T-helper 9 cell (primary cell): ENCODE measurements at regions not wholly inside any gene's neighbourhood (a gene's known extent, or its start where the extent isn't known, plus 50 kb on each side); places are given as distances from the start of the nearest gene placed in this dataset.
"Not testable (repeated sequence)": the region's sequence is repeated elsewhere in the genome, so short reads cannot be mapped to it uniquely, and the experiment has no call there.

Source experiments
- DNase-seq: peaks from one replicate; pipeline ENCODE4 v3.0.0-alpha.2; 2020

GRCh38 chr12:127823801-127824200 is 443.2 kb upstream of the TMEM132C start:
- DNase-seq, result no peak

DNA sequence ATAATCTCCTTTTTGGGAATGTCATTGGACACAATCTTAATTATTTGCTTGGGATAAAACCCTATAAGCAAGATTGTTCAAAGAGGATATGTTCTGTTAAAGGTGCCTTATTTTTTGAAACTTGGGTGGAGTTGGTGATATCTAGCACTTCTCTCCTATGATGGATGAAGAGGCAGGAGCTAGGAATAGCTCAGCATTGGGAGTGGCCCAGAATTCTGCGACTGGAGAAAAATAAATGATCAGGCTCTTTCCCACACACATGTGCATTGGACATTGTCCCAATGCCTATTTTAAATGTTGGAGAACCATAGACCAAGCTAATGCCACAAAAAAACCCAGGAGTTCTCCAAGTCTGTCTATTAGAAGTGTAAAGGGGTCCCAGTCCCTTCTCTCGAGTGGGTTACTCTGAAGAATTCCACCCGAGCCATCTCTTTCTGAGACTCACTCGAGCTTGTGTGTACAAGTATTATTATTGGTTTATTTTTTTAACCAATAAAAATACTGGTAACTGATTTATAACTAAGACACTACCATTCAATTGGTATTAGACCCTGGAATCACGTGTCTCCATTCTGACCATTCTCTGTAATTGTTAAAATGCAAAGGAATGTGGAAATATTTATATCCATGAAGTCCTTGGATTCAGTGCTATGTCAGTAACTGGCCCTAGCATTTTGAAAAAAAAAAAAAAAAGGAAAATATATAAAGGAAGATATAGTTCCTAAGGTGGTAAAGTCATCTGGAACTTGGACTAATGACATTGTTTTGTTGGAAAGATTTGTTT is 437.5 kb upstream of the TMEM132C start:
- no peak for DNase-seq

DNA sequence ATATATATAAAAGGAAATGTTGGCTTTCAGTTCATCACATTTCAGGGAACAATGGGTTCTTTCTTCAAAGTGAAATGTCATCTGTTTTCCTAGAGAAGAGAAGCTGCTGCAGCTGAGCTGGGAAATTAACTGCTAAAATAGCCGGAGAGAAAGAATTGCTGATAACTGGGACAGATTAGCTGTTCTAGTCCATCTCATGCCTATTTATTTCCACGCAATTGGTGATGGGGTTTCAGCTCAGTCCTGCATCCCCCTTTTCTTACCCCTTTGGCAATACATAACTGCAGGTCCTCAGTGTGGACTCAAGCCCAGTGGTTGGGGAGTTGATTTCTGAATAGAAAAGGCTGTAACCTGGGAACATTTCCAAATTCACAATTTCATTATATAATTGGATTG is 436.9 kb upstream of the TMEM132C start:
- DNase-seq, result no peak

DNA sequence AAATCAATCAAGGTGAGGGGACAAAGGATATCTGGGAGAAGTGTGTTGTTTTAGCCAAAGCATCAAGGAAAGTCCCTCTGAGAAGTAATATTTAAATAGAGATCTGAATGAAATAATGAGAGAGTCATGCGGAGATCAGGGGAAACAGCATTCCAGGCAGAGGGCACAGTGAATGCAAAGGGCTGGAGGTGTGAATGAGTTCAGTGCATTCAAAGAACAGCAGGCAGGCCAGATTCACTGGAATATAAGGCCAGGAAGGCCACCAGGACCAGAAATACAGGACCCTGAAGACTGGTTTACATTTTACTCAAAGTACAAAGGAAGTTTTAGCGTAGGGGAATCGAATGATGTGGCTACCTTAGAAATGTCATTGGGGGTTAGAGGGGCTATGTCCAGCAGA is 436.2 kb upstream of the TMEM132C start:
- no peak for DNase-seq

GRCh38 chr12:127832172-127832571 is 434.8 kb upstream of the TMEM132C start:
- no peak for DNase-seq

DNA sequence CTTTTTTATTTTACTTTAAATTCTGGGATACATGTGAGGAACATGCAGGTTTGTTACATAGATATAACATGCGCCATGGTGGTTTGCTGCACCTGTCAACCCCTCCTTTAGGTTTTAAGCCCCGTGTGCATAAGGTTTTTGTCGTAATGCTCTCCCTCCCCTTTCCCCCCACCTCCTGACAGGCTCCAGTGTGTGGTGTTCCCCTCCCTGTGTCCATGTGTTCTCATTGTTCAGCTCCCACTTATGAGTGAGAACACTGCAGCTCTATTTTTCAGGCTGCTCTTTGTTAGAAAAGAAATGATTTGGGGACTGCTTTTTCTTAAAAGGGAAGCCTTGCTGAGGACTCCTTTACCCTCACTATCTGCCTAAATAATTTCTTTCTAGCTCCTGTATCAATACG is 430.2 kb upstream of the TMEM132C start:
- not testable (repeated sequence) for DNase-seq

GRCh38 chr12:127857661-127858060 is 409.3 kb upstream of the TMEM132C start:
- DNase-seq, result no peak

GRCh38 chr12:127860536-127860935 is 406.4 kb upstream of the TMEM132C start:
- no peak for DNase-seq

DNA sequence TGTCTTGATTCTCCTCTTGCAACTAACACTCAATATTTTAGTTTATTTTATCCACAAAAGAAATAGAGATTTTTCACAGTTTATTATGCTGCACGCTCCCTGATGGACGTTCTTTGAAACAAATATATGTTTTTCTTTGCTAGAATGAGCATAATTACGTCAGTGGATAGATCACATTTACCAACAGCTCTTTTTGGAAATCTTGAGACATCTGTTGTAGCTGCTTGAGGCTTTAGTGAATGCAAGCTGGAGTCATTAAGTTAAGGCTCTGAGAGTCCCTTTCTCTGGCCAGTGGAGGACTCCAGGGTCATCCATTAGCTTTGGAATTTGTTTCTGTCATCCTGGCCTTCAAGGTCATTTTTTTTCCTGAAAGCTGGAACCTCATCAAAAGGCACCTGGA is 405.6 kb upstream of the TMEM132C start:
- DNase-seq, result no peak

GRCh38 chr12:127873306-127873705 is 393.7 kb upstream of the TMEM132C start:
- no peak for DNase-seq

- DNase-seq, result no peak
Measured at GRCh38 chr12:127881371-127882140, 385.4 kb upstream of the TMEM132C start.

GRCh38 chr12:127883013-127883412 is 384.0 kb upstream of the TMEM132C start:
- no peak for DNase-seq

DNA sequence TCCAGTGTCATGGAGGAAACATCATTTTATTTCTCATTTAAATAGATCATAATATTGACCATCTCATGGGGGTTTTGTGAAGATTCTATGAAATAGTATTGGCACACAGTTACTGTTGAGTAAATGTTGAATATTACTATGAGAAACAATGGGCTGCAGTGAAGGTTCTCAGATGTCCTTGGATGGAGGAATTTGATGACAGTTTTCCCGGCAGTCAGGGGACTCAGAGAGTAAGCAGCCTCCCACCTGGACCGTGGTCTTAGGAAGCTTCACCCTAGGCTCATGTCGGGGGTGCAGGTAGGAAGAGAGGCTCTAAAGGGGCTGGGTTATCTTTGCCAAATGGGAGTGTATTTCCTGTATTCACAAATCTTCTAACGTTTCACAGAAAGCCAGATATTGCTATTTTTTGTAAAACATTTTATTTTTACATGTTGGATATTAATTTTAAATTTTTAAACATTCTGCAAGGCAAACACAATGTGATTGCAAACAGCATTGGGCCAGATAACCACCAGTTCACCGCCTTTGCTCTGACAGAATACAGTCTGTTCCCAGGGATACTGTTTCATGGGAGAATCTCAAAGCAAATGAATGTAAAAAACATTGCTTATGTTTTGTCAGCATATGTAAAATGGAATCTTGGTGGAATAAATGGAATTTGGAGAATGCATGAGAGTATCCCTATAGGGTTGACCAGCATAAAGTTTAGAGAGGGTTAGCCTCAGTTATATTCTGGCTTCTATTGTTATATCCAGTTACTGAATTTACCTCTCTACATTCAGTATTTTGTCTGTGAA is 380.8 kb upstream of the TMEM132C start:
- no peak for DNase-seq

- DNase-seq, result no peak
Measured at GRCh38 chr12:127886827-127887226, 380.1 kb upstream of the TMEM132C start.

DNA sequence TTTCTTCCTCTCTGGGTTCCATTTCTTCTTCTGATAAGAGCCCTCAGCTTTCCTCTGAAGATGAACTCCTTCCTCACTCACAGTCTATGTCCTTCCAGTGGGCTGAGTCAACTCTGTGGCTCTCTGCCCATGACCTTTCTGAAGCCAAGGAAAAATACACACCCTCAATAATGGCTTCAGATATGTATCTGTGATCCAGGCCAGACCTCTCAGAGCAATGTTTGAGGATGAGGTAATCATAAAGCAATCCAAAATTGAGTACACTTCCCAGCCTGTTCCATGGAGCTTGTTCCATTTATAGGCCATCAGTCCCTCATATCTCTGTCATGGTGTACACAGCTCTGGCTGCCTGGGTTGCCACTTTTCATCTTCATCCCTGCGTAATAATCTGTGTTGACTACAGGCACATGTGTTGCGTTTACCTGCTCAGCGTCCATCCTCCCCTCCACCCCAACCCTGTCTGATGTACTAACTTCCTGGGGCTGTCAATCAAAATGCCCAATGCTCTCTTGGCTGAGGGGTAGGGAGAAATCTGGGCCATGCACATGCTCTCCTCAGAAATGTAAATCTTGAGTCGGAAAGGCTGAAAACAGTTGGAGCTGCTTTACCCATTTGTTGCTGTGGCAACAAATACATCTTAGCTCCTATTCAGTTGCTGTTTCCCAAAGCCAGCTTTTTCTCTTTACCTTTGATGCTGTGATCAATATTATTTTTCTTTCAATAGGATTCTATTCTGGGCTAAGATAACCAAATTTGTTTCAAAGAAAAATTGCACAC is 377.8 kb upstream of the TMEM132C start:
- no peak for DNase-seq

- DNase-seq, result no peak
Measured at GRCh38 chr12:127893895-127894609, 372.9 kb upstream of the TMEM132C start.

DNA sequence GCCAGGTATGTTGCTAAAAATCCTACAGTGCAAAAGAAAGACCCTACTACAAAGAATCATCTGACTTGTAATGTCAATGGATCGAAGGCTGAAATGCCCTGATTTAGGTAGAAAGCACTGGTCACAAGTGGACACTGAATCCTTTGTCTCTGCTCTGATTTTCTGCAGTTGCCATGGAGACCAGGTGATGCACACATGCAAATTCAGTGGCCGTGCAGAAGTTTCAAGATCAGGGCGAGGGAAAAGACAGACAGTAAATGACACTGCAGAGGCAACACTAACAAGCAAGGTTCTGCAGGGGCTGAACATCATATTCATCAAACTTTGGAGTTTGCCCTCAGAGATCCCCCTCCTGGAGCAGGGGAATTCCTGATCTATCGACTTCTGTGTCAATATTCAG is 370.3 kb upstream of the TMEM132C start:
- DNase-seq, result no peak

DNA sequence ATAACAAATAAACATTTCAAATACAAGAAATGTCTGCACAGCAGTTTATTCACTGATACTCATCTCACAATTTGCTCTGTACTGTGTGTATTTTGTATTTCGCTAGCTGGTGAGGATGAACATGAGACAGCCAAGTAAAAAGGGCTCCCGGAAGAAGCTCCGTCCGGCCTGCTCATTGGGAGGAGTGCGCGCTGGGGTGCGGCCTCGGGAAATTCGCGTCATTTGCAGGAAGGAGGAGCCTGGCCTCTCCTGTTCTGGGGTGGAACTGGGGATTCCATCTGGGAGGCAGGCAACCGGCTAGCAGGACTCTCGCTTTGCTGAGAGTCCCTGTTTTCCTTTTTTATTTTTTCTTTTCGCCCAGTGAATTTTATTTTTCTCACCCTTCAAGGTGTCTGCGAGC is 368.4 kb upstream of the TMEM132C start:
- DNase-seq, result no peak

DNA sequence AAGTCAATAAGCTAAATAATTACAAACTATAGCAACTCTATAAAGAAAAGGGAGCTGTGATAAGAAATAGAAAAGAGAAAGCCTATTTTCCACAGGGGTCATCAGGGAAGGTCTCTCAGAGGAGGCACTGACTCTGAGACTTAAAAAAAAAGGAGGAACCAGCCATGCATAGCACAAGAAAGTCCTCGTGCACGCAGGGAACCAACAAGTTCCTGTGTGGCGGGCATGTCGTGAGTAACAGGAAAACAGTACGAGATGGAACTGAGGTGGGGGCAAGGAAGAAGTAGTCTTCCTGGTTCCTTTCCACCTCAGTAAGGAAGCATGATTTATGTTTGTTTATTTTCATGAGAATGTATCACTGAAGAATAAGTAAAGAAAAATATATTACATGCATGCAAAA is 367.0 kb upstream of the TMEM132C start:
- no peak for DNase-seq

- DNase-seq, result no peak
Measured at GRCh38 chr12:127900386-127900785, 366.6 kb upstream of the TMEM132C start.

GRCh38 chr12:127903146-127903545 is 363.8 kb upstream of the TMEM132C start:
- DNase-seq, result no peak

GRCh38 chr12:127909041-127909440 is 357.9 kb upstream of the TMEM132C start:
- DNase-seq, result no peak
